HG03159 (cell line): ENCODE measurements at regions not wholly inside any gene's neighbourhood (a gene's known extent, or its start where the extent isn't known, plus 50 kb on each side); places are given as distances from the start of the nearest gene placed in this dataset.

Source experiments
- ATAC-seq: cut with Tn5 transposase; IDR thresholded peaks from one replicate; pipeline ENCODE4 v1.9.1; 2021; ENCODE audit warnings: mild to moderate bottlenecking, moderate library complexity; ENCODE audit not compliant: unreplicated experiment

GRCh38 chr22:48396785-48397530 lies 1430.7 kb downstream of the BRD1 start:
- no peak for ATAC-seq

GRCh38 chr22:48396091-48396784 lies 1431.4 kb downstream of the BRD1 start:
- ATAC-seq, result no peak

- ATAC-seq, result no peak
Observed at GRCh38 chr22:48395201-48395600, 1432.5 kb downstream of the BRD1 start.

- ATAC-seq, result no peak
Observed at GRCh38 chr22:48394787-48395186, 1432.9 kb downstream of the BRD1 start.

- ATAC-seq, result no peak
Observed at GRCh38 chr22:48393885-48394284, 1433.8 kb downstream of the BRD1 start.

GRCh38 chr22:48393041-48393370 lies 1434.7 kb downstream of the BRD1 start:
- no peak for ATAC-seq

GRCh38 chr22:48391820-48392219 lies 1435.9 kb downstream of the BRD1 start:
- no peak for ATAC-seq

GRCh38 chr22:48391171-48391711 lies 1436.4 kb downstream of the BRD1 start:
- ATAC-seq, result no peak

- ATAC-seq, result no peak
Observed at GRCh38 chr22:48389916-48390315, 1437.8 kb downstream of the BRD1 start.

GRCh38 chr22:48382197-48382596 lies 1445.5 kb downstream of the BRD1 start:
- no peak for ATAC-seq

- ATAC-seq, result no peak
Observed at GRCh38 chr22:48380016-48380665, 1447.5 kb downstream of the BRD1 start.

- ATAC-seq, result no peak
Observed at GRCh38 chr22:48379371-48379770, 1448.3 kb downstream of the BRD1 start.

GRCh38 chr22:48378673-48379072 lies 1449.0 kb downstream of the BRD1 start:
- ATAC-seq, result no peak

GRCh38 chr22:48376936-48377712 lies 1450.5 kb downstream of the BRD1 start:
- ATAC-seq, result no peak

- no peak for ATAC-seq
Observed at GRCh38 chr22:48376428-48376827, 1451.2 kb downstream of the BRD1 start.

- no peak for ATAC-seq
Observed at GRCh38 chr22:48373626-48374173, 1454.0 kb downstream of the BRD1 start.

- no peak for ATAC-seq
Observed at GRCh38 chr22:48372390-48372789, 1455.3 kb downstream of the BRD1 start.

GRCh38 chr22:48371391-48371790 lies 1456.3 kb downstream of the BRD1 start:
- ATAC-seq, result no peak

- ATAC-seq, result no peak
Observed at GRCh38 chr22:48370508-48371325, 1457.0 kb downstream of the BRD1 start.
